GM21529 (cell line): ENCODE measurements at regions not wholly inside any gene's neighbourhood (a gene's known extent, or its start where the extent isn't known, plus 50 kb on each side); places are given as distances from the start of the nearest gene placed in this dataset.

Experiments
- ATAC-seq: cut with Tn5 transposase; IDR thresholded peaks from one replicate; pipeline ENCODE4 v1.9.1; 2021; ENCODE audit not compliant: unreplicated experiment

DNA sequence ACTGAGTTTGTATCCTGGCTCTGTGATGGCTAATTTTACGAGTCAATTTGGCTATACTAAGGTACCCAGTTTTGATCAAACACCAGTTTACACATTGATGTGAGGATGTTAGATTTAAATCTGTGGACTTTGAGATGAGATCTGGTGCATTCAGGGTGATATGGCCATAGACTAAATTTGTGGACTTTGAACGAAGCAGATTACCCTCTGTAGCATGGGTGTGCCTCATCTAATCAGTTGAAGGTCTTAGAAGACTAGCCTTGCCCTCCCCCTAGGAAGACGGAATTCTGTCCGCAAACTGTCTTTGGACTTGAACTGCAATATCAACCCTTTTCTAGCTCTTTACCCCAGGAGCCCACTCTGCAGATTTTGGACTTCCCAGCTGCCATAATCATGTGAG is 547.8 kb upstream of the CITED2 start:
- no peak for ATAC-seq

DNA sequence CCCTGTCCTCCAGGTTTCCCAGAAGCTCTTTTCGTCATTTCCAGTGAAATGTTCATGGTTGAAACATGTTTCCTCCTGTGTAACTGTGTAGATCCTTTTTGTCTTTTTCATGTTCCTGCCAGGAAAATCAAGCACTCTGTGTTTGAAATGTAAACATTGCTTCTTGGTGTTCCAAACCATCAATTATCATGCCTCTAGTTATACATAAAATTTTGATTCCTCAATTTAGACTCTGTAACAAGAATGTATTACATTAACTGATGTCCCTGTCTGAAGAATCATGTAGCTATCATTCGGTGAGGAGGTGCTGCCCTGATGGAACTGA is 546.3 kb upstream of the CITED2 start:
- ATAC-seq = no peak

- no peak for ATAC-seq
These were observed 545.8 kb upstream of the CITED2 start for GRCh38 chr6:139920027-139920775.

GRCh38 chr6:139919107-139920026 is 544.9 kb upstream of the CITED2 start:
- no peak for ATAC-seq

GRCh38 chr6:139917951-139918630 is 543.6 kb upstream of the CITED2 start:
- ATAC-seq = no peak

DNA sequence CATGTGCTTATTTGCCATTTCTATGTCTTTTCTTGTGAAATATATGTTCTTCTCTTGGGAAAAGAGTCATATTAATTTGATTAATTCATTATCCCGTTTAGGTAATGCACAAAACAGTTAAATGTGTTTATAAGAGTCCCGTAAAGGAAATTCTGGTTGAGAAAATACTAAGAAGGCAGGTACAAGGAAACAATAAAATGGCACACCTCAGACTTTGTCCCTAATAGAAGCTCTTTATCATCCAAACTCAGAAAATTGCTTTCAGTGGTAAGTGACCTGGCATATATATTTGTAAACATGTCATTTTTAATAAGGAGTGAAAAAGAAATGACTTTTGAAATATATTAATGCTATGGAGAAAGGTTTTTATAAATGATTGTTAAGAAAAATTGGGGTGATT is 540.5 kb upstream of the CITED2 start:
- no peak for ATAC-seq

GRCh38 chr6:139912735-139913400 is 538.4 kb upstream of the CITED2 start:
- no peak for ATAC-seq

DNA sequence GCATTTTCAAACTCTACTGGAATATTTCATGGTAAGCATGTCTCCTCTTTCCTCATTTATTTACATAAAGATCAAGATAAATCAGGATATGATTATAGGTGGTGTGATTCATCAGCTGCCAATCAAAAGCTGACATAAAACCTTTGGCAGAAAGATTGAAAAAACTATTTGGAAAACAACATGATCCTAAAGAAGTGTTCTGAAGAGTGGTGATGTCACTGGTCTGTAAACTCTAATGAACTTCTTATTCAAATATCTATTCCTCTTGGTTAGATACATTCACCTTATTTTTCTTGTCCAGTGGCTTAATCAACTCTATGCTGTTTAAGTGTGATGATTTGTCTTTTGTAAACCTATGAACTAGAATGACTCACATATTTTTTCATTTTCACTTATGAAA is 535.5 kb upstream of the CITED2 start:
- no peak for ATAC-seq

DNA sequence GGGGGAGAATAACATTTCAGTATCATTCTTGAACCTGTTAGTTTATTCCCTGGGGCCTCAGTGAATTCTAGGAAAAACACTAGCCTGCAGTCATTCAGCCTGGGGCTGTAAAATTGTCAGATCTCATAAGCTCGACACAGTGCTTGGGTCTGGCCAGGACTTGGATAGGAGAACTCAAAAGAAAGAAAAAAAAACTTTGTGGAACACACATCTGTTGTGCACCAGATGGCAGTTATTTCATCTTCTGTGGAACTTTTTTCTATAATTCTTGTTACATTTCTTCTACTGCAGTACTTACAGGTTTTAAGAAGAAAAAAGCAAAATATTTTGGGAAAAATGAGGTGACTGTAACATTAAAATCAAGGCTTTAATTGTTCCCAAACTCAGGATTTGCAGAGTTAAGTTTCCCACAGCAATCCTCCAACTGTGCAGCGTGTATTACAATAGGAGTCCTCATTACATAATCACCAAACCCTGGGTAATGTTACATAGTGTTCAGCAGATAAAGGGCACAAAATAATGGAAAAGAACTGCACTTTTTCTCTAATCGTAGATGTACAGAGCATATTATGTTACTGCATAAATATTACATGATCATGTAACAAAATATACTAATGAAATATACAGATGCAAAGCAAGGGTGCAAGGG is 531.1 kb upstream of the CITED2 start:
- ATAC-seq = no peak

- no peak for ATAC-seq
These were observed 530.1 kb upstream of the CITED2 start for GRCh38 chr6:139904568-139904967.

- peak; percentile 10 for ATAC-seq
These were observed 529.7 kb upstream of the CITED2 start for GRCh38 chr6:139904158-139904533.

- ATAC-seq = peak; percentile 97
These were observed 529.1 kb upstream of the CITED2 start for GRCh38 chr6:139903411-139904157.

DNA sequence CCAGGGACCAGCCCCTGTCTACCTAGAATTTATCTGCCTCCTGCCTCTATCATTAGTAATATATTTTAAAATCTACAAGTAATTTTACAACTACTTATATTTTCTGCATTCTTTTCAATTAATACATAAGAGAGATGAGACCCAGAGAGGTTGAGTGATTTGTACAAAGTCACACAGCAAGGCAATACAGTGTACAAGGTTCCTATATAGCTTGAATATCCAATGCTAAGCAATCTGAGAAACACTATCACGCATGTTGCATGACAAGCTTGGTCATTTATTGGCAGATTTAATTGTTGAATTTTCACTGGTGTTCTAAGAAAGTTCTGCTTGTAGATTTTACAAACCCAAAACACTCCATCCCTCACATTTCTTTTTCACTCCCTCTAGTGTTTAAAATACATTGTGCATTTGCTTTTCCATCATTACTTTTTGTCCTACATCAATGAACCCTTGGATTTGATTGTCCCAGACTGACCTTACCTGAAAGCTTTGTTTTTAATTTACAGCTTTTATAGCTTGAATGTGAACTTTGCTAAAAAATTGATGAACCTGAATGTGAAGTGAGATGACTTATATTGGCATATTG is 520.9 kb upstream of the CITED2 start:
- no peak for ATAC-seq

DNA sequence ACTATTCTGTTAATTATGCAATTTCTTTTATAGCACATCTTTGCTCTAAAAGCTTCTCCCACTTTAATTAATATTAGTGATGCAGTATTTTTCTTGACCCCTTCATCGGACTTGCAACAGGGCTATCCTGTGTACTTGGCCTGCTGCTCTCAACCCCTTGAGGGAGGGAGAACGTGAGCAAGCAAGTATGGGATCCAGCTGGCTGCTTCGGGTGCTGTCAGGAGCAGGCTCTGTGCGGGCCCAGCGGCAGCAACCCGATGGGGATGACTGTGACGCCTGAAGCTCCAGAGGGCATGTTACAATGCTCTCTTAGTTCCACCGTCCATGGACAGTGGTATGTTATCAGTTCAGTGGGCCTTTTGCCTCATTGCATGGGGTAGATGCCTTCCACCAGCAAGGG is 519.8 kb upstream of the CITED2 start:
- no peak for ATAC-seq

- ATAC-seq = no peak
These were observed 517.0 kb upstream of the CITED2 start for GRCh38 chr6:139891471-139891870.

GRCh38 chr6:139888681-139889122 is 514.3 kb upstream of the CITED2 start:
- ATAC-seq = no peak

DNA sequence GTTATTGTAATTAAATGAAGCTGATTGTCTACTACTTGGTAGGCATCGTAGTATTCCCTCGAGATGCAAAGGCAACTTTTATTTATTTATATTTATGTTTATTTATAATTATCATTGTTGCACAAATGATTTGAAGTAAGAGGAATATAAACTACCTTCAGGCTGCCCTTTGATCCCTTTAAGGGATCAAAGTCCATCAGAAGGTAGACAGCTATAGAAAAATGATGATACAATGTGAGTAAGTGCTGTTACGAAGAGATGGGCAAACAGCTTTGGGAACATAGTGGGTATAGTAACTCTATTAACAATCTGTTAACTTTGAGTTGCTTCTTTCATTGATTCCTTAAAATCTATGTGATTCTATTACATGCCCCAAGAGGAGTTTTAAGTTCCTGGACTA is 512.8 kb upstream of the CITED2 start:
- no peak for ATAC-seq

GRCh38 chr6:139886396-139886795 is 511.9 kb upstream of the CITED2 start:
- ATAC-seq = no peak

DNA sequence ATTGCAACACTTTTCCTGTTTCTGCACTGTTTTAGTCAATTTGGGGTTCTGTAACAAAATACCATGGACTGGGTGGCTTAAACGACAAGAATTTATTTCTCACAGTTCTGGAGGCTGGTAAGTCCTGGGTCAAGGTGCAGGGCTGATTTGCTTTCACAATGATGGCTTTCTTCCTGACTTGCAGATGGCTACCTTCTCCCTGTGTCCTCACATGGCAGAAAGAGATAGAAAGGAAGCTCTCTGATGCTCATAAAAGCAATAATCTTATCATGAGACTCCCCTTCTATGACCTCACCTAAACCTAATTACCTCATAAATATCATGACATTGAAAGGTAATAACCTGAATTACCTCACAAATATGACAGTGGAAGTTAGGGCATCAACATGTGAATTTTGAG is 511.5 kb upstream of the CITED2 start:
- ATAC-seq = no peak

DNA sequence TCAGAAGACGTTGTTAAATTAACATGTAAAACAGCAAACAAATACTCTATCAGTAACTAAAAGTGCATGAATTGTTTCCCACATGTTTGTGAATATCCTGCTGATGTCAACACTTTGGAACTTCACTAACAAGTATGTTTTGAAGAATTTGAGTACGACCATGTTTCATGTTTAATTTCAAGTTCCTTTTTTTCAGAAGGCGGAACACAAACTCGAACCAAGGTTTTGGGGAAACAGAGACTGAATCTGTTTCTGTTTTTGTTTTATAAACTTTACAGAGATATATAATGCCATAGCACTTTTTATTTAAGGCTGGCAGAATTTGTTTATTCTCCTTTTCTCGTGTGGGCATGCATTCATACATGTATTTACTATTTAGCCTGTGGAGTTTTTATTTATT is 509.3 kb upstream of the CITED2 start:
- ATAC-seq = no peak
